ENCODE measurements at regions not wholly inside any gene's neighbourhood (a gene's known extent, or its start where the extent isn't known, plus 50 kb on each side); places are given as distances from the start of the nearest gene placed in this dataset.
A peak's percentile ranks its signal among the peaks of the same experiment; 100 is the strongest.

DNA sequence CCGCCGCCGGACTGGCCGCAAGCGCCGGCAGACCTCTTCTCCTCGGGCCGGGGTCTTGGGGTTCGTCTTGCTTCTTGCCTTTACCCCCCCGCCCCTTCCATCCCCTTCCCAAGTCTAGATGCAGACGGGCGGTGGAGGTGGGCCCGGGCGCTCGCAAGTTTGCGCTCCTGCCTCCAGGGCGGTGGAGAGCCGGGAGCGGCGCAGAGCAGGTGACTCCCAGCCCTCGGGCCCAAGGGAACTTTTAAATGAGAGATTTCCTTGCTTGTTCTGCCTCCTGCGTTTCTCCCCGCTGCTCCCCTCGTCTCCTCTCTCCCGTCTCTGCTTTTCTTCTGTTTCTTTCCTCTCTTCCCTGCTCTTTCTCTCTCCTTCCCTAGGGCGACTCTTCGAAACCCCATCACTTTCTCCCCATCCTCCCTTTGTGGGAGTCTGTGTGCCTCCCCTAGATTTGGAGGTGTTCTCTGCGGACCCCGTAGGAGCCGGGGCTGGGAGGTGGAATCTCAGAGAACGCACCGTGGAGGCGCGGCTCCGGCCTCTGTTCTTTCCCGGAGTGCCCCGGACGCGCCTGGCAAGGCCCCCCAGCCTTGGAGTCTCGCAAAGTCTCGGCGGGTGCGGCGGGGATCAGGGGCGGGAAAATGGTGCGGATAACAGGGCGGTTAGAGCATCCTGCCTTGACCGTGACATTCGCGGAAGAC is 114.7 kb upstream of the MYL2 start:
- no peak for DNase-seq

DNA sequence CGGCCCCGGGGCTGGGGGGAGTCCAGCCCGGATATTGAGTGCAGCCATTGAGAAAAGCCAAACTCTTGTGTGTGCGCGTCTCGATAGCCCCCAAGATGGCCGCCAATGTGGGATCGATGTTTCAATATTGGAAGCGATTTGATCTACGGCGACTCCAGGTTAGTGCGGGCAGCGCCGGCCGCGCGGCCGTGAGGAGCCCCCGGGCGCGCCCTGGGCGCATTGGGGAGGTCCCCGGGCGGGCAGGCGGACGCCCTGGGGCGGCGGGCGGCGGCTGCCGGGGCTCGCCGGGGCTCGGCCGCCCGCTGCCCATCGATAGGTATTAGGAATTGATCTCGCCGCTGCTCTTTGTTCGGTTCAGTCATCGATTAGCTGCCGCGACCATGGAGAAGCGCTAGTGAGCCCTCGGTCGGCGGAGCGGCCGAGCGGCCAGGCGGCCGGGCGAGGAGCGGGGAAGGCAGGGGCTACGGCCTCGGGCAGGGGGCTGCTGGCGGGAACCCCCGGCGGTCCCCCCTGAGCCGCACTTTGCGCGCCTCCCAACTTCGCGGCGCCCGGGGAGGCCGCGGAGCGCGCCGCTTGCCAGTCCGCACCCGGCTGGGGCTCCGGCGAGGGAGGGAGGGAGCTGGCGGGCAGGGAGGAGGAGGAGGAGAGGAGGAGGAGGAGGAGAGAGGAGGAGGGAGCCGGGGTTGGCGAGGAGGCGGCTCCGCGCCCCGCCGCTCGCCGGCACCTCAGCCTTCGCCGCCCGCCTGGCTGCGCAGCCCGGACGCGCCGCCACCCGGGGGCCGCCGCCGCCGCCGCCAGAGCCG is 113.9 kb upstream of the MYL2 start, which contains the start of gene CUX2:
TSS of gene CUX2 (plus strand) at position 83 of the 803 bp plus-strand sequence.
- peak in 1 of 5 experiments; percentile 9 for DNase-seq

DNA sequence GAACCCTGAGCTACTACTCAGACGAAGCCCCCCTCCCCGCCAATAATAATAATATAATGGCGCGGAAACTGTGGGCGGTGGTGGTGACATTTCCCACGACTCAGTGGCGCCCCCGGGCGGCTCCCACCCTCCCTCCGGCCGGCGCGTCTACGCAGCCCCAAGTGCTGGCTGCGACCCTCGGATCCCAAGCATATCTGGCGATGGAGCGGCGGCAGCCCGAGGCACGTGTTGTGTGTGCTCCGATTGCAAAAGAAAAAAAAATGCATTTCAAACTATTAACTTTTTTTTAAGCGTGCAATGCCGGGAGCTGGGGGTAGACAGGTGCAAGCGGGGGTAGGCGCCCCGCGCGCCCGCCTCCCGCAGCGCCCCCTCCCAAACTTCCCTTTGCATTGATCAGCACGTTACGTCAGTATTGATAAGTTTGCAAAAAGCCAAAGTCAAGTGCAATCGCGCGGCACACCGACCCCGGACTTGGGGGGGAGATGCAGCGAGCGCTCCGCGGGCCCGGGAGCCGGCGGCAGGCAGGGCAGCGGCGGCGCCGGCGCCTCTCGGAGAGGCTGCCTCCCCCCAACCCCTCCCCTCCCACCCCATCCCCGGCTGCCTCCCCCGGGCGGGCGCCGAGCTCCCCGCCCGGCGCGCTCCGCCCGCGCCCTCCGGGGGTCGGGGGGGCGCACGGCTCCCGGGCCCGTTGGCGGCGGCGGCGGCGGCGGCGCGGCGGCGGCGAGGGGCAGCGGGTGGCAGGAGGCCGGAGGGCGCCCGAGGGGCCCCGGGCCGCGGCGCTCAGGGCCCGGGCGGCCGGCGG is 113.1 kb upstream of the MYL2 start:
- DNase-seq = no peak

DNA sequence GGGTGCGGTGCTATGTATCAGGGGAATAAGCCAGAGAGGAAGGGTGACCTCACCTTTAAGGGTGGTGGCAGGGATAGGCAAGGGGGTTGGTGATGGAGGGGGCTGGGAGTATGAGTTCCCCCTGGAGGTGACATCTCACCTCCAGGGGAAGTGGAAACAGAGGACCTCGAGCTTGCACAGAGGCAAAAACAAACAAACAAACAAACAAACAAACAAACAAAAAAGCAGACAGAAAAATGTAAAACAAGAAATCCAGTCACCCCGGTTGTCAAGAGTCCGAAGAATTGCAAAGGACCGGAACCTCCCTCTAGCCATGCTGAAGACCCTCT is 112.2 kb upstream of the MYL2 start:
- DNase-seq = no peak

DNA sequence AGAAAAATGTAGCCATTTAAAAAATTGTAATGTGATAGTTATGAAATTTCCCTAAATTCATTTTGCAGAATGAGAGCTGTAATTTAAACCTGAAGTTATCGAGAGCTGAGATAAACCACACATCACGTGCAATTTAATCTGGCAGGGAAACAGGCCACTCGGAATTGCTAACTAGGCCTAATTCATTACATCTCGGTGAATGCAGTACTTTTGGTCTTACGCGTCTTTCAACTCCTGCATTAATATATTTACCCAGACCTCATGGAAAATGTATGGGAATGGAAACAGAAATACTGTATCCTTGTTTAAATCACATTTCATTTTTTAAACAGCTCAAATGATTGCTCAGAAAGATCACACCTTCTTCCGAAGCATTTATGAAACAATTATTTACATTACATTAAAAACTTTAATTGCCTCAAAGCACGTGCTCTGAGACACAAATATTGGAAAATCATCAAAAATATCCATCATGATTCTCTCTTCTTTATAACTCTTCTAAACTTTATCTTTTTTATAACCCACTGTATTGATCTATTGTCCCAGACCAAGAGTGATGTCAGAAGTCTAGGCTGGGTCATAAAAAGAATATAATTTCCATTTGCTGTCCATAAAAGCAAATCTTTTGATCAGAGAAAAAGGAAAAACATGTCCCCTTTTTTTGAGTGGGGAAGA is 111.7 kb upstream of the MYL2 start:
- DNase-seq = no peak

DNA sequence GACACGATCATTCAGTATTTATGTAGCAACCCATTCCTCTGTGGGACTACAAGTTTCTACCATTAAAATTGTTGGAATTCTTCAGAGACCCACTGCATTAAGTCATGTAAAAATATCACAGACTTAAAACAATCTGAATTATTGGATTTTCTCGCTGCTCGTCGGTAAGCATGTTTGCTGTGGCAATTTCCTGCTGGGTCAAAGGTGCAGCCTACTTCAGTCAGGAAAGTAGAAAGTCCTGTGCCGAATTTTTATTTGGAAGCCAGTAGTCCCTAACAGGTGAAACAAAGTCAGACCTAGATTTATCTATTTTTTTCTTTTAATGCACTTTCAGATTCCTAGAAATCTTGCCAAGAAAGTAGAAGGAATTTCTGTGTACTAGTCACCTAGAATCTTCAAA is 110.4 kb upstream of the MYL2 start:
- DNase-seq = no peak

DNA sequence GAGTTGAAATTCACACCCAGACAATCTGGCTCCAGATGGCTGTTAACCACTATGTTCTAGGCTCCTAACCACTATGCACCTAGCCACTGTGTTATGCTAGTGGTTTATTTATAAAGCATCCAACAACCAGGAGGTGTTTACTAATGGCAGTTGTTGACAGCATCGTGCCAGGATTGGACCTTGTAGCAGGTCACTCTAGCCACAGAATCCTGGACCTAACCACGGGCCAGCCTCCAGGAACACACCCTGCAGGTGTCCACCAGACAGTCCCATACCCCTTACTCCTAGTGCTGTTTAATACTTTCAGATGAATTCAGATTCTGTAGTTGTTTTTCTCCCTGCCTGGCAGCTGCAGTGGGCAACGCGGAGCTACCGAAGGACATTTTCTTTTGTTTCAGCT is 109.4 kb upstream of the MYL2 start:
- no peak for DNase-seq

DNA sequence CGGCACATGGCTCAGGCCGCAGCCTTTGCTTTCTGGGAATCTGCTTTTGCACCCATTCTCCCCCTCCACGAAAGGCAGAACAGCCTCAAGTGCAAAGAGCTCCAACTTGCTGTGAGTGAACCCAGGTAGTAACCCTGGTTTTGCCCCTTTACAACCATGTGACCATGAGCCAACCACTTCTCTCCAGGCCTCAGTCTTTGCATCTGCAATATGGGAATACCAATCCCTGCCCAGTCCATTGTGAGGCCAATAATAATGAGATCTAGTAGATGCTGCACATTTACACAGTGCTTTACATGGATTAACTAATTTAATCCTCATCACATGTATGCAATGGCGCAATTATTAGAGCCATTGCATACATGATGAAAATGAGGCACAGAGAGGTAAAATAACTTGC is 108.9 kb upstream of the MYL2 start:
- no peak for DNase-seq

DNA sequence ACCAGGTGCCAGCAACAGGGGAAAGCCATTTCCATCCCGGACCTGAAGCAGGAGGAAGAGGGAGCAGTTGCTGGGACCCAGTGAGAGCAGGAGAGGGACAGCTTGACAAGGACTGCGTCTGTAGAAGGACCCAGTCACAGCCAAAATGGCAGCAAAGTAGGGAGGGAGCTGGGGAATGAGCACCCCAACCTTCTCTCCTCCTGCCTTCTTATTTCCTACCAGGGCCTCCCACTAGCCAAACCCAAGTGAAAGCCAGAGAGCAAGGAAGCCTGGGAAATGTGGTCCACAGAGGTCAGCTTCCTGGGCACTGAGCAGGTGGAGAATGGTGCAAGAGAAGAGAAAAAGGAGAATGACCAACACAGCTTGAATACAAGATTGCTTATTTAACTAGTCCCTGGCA is 108.5 kb upstream of the MYL2 start:
- no peak for DNase-seq

DNA sequence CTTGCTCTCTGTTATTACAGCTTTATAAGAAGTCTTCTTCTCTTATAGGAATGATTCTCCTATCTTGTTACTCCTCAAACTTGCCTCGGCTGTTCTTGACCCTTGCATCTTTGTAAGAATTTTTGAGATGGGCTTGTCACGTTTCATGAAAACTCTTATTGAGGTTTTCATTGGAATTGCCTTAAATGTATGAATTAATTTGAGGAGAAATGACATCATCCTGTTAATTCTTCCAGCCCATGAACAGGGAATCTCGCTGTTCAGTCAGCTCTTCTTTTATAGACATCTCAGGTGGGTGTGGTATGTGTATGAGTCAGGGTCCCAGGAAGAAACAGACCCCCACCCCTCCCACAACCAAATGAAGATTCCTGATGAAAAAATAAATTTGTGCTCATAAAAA is 107.1 kb upstream of the MYL2 start:
- no peak for DNase-seq

DNA sequence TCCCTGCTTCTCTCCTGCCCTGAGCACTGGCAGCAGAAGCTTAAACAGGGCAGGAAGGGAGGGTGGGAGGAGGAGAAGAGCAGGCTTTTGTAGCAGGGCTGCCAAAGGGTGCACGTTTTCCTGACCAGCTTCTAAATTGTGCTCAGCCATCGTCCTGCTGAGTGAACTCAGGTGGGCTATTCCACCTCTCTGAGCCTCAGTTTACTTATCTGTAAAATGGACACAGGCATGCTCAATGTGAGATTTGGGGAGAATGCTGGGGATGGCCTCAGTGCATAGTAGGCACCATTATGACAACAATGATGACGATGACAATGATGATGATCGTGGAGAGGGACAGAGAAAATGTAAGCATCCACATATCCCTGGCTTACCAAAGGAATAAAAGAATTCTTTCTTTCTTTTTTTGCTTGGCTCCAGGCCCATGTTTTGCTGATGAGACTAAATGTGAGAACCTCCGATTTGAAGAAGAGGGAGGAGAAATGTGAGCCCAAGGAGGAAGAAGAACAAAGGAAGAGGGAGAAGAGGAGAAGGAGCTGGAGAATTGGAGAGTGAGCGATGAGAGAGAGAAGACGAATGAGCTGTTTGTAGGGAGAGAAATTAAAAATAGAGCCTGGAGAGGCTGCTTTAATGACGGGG is 105.5 kb upstream of the MYL2 start:
- no peak for DNase-seq

DNA sequence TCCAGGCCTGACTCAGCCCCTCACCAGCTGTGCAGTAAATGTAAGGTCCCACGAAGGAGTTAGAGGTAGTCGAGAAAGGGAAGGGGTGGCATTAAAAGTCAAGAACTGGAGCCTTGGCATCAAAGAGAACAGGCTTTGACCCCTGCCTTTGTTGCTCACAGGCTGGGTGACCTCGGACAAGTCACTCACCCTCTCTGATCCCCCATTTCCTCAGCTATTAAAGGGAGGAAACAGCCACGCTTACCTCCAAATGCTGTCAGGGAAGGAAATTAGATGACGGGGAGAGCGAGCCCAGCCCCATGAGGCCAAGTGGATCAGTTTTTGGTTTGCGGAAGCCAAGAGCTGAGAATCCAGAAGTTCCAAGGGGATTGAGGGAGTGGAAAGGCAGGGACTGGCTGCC is 104.9 kb upstream of the MYL2 start:
- no peak for DNase-seq

DNA sequence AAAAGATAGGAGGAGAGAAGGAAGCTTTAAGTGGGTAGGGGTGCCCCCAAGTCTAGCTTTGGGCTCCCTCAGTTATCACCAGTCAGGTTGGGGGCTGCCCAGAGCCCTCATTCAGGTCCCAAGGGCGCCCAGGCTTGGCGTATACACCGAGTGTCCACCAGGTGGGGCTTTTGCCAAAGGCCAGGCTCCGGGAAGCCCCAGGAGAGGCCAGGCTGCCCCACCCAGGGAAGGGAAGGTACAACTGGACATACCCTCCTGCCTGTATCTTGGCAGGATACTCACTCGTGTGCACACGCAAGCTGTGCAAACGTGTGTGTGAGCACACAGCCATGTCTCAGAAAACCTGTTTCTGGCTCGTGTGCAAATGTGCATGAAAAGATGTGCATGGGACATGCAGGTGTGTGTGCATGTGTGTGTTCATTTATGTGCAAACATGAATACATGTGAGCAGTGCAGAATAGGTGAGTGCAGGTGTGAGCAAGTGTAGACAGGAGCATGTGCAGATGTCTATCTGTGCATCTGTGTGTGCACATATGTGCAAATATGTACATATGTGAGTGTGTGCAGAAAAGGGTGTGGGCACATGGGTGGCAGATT is 103.9 kb upstream of the MYL2 start:
- DNase-seq = peak in 2 of 5 experiments; percentile 9 to 20

DNA sequence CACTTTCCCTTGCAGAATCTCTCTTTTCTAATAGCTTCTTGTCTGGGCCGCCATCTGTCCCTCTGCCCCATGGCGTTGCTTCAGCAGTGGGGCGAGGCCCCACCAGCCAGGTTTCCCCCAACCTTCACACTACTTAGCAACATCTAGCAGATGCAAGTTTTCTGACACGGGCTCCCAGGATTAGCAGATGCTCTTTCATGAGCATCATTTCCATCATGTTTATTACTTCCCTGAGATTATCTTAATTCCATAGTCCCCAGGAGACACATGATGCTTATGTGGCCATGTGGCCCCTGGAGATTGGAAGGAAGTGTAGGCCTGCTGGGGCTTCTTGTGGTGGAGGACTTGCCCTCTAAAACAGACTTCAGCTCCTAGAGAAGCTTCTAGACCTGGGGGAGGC is 102.0 kb upstream of the MYL2 start:
- no peak for DNase-seq

DNA sequence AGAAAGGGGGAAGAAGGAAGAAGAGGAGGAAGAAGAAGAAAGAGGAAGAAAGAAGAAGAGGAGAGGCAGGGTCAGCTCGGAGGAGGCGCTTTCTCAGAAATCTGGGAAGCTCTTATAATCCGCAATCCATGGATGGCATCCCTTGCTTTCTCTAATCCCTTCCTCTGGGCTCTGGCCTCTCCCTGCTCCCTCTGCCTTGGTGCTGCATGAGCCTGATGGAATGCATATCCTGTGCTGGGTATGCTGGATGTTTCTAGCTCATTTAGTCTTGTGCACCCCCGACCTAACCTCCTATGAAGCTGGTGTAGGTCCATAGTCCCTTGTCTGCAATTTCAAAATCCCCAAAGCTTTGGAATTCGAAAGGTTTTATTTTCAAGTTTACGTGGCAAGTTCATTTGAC is 94.2 kb upstream of the MYL2 start:
- no peak for DNase-seq

DNA sequence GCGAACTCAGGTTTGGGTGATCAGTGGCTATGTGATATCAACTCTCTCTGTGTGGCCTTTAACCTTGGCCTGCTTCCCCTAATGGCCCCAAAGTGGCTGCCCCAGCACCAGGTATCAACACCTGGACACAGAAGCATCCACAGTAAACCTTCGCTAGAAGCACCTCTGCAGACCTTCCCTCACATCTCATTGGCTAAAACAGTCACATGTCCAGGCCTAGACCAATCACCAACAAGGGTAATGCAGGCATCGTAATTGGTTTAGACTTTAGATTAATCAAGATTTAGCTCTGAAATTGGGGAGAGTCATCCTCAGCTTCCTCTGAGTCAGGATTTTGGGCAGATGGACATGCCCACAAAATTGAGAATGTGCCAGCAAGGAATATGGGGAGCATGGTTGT is 92.5 kb upstream of the MYL2 start:
- no peak for DNase-seq

DNA sequence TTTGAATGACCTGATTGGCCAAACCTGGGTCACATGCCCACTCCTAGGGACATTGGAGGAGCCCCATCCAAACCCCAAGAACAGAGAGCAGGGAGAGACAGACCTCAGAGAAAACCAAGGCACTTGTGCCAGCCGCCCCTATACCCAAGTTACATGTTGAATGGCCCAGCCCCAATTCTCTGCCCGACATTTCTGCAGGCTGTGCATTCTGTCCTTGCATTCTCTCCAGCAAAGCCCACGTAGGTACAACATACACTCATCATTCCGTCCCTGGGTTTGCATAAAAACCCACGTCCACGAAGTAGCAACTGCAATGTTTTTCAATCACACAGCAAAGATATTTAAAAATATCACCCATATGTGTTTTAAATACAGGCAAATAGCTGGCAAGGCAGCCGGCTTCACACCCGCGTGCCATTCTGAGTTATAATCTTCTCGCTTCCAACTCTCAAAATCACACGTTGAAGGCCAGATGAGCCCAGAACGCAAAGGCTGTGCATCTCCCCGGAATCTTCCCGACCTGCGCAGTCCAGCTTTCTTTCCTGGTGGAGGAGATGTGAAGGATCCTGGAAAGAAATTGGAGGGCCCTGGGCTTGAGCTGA is 91.7 kb upstream of the MYL2 start:
- no peak for DNase-seq

DNA sequence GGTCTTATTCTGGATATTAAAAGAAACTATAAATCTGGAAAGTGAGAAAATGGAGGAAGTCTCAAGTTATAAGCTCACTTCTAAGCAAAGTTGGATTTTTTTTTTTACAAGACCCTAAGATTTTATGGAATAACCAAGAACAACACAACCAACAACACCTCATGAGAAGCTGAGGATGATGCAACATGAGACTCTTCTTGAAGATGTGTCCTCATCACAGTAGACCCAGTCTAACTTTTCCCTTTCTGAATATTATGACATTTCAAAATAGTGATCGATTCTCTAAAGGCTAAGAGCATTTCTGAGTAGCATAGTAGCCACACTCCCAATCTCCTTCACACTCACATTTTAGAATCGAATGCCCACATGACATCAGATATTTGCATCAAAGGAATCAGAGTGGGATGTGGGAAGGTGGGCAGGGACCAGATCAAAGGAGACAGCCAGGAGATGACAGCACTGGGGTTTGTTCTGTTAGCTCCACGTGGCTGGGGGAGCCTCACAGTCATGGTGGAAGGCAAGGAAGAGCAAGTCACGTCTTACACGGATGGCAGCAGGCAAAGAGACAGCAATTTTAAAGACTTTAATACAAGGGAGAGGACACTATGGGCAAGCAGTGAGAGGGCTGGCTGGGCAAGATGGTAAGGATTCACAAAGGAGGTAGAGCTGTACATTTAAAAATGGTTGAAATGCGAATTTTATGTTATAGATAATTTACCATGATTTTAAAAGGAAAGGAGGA is 90.7 kb upstream of the MYL2 start:
- DNase-seq = no peak

DNA sequence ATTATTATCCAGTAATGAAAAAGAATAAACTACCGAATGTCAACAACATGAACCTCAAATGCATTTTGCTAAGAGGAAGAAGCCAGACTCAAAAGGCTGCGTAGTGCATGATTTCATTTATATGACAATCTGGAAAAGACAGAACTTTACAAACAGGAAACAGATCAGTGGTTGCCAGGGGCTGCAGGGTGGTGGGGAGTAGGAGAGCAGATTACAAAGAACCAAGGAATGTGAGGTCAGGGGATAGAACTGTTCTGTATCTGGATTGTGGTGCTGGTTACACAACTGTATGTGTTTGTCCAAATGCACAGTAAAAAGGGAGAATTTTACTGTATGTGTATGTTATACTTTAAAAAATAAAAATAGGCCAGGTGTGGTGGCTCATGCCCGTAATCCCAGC is 89.7 kb upstream of the MYL2 start:
- no peak for DNase-seq

DNA sequence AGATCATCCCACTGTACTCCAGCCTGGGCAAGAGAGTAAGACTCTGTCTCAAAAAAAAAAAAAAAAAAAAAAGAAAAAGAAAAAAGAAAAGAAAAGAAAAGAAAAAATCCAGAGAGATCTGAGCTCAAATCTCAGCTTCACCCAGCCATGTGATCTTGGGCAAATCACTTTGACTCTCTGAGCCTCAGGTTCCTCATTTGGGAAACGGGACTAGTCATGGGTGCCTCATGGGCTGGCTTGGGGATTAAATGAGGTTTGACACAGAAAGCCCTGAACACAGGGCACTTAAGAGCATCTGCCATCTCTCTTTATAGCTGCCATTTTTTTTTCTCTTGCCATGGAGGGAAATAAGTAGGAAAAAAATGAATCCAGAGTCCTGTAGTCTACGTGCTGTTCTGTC is 86.2 kb upstream of the MYL2 start:
- DNase-seq = no peak

DNA sequence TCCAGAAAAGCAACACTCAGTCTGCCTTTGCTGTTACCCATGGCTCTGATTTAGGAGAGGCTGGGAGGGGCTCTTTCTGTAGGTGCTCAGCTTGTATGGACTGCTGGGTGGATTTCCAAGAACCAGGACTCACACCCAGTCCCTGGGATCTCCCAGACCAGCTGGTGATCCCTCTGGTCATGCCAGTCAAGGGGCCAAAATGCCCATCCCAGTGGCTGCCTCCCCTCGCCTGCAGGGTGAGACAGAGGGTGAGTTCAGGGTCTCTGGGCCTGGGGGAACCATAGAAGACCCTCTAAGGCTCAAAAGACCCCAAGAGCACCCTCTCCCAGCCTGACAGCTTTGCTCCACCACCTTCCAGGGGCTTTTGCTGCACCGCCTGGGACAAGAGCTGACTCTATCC is 78.6 kb upstream of the MYL2 start:
- no peak for DNase-seq
